Stomach smooth muscle (tissue), 2 donors: ENCODE measurements at regions not wholly inside any gene's neighbourhood (a gene's known extent, or its start where the extent isn't known, plus 50 kb on each side); places are given as distances from the start of the nearest gene placed in this dataset.

Experiments
- H3K27ac ChIP-seq: one replicate; pipeline ENCODE4 v1.7.0; 2013; ENCODE audit warnings: mild to moderate bottlenecking, low read length, inconsistent platforms
- H3K27me3 ChIP-seq, 2 donors: one replicate each; pipeline ENCODE4 v1.7.0; 2013; ENCODE audit warnings: low read length in 2 of 2; ENCODE audit not compliant: insufficient read depth in 2 of 2, control insufficient read depth in 1 of 2
- H3K36me3 ChIP-seq, 2 donors: one replicate each; pipeline ENCODE4 v1.7.0; 2013; ENCODE audit warnings: low read length in 2 of 2; ENCODE audit not compliant: control insufficient read depth in 2 of 2, insufficient read depth in 2 of 2
- H3K4me1 ChIP-seq: one replicate; pipeline ENCODE4 v1.7.0; 2013; ENCODE audit warnings: low read length; ENCODE audit not compliant: control insufficient read depth, insufficient read depth
- H3K4me3 ChIP-seq, 2 donors: one replicate each; pipeline ENCODE4 v1.7.0; 2013; ENCODE audit warnings: low read length in 2 of 2
- H3K9ac ChIP-seq, 2 donors: one replicate each; pipeline ENCODE4 v1.7.0; 2013; ENCODE audit warnings: low read length in 2 of 2, mild to moderate bottlenecking in 1 of 2
- H3K9me3 ChIP-seq, 2 donors: one replicate each; pipeline ENCODE4 v1.7.0; 2013; ENCODE audit warnings: low read length in 2 of 2; ENCODE audit not compliant: control insufficient read depth in 2 of 2
- donor health status: healthy.
- donor health status: Pancreatic carcinoma.

DNA sequence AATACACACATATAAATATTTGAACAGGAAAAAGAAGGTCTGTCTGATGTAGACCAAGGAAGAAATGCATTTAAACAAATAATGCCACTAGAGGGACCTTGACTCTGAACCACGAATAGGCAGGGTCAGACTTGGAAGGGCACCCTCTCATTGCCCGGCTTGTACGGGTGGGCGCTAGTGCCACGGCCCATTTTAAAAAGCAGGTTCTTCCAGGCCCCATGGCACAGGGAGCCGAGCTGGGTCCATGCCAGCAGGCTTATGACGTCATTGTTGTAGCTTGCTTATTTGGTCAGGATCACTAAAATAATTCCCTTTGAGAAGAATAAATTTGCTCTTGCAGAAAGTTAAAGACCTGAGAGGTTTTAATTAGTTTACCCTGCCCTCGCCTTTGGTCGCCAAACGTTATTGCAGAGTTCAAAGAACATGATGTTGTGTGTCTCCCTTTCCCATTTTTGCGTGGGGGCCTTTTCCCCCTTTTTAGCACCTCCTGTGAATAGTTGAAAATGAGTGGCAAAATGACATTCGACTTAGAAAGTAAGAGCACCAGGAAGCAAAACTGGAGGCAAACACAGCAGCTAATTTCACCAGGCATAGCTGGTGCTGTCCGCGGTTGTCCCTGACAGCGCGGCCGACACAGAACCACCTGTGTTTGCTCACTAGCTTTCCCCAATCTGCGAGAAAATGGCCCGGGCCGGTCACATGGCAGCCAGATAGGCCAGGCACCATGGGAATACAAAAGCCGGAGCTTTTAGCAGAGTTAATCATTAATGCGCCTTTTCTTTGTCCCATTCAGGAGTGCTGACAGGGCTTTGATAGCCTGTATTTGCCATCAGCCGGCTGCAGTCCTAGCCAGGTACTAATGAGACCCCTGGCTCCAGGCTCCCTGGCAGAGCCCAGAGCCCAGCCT is 93.8 kb downstream of the FOXA2 start:
- Histone ChIP-seq H3K9ac (no peak overlapping the region), H3K4me1 (no peaks in the 10 kb centered on the region), H3K36me3 (no peaks in the 10 kb centered on the region), H3K9me3 (no peaks in the 10 kb centered on the region), H3K27ac (no peak overlapping the region), H3K27me3 (peaks cover 2 to 4% of the 10 kb centered on the region in 2 donors), H3K4me3 (no peak overlapping the region)

DNA sequence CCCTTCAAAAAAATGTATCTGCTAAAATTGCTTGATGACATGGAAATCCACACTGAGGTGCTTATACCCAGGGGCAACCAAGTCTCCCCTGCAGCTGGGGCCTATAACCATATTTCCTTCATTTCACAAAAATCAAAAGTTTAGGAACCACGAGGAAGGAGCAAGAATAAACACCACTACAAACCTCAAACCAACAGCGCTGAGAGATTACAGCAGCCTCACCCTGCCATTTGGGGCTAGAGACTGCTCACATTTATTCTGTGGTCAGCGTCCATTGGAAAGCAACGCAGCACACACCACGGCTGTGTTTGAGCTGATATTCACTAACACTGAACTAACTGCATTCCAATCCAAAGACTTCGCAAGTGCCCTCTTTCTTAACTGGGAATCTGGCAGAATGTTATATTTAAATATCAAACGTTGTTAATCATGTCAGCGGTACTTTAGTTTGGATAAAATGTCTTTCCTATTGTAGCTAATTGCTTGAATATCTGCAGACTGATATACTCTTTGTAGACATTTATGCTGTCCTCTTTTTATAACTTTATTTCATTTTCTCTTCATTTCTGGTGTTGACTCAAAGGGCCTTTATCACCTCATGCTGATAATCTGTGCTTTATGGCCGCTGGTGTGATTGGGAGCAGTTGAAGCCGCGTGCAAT is 94.6 kb downstream of the FOXA2 start:
- Histone ChIP-seq H3K9ac (no peak overlapping the region), H3K9me3 (no peaks in the 10 kb centered on the region), H3K27ac (no peak overlapping the region), H3K36me3 (no peaks in the 10 kb centered on the region), H3K27me3 (peaks cover 2 to 4% of the 10 kb centered on the region in 2 donors), H3K4me1 (no peaks in the 10 kb centered on the region), H3K4me3 (no peak overlapping the region)

DNA sequence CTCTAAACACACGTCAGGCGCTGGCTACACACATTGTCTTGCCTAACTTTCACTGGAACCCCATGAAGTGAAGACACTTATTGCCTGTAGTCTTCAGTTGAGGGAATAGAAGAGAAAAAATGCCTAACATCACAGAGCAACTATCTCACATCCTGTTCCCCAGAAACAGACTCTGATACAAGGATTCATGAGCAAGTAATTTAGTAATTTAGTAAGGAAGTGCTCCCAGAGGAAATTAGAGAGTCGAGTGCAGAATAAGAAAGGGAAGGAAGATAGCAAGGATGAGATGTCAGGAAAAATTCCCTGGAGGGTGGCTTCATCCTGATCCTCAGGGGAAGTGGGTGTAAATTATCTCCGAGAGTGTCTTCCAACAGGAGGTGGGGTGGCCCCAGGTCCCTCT is 104.0 kb downstream of the FOXA2 start:
- H3K27me3 ChIP-seq, result no peaks in the 10 kb centered on the region
- H3K36me3 ChIP-seq, result no peaks in the 10 kb centered on the region
- no peak overlapping the region for H3K27ac ChIP-seq
- H3K9ac ChIP-seq, result no peak overlapping the region
- no peaks in the 10 kb centered on the region for H3K4me1 ChIP-seq
- no peaks in the 10 kb centered on the region for H3K9me3 ChIP-seq
- H3K4me3 ChIP-seq, result no peak overlapping the region

DNA sequence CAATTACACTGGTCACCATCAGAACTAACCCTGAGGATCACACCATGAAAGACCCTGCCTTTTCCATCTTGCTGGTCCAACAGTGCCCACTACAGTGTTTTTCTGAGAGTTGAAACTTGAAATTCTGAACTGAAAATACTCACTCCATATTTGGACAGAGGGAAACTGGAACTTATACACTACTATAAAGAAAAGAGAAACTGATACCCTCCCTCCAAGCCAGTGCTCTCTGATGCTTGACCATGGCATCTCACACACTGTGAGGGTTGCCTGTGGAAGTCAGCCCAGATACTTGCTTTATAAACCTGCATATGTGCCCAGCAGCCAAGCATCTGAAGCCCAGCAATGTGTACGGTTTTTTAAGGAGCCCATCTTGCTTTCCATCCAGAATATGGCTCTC is 108.7 kb downstream of the FOXA2 start:
- H3K4me3 ChIP-seq, result no peak overlapping the region
- no peaks in the 10 kb centered on the region for H3K4me1 ChIP-seq
- no peak overlapping the region for H3K27ac ChIP-seq
- H3K36me3 ChIP-seq, result no peaks in the 10 kb centered on the region
- H3K9ac ChIP-seq, result no peak overlapping the region
- peaks cover 0 to 2% of the 10 kb centered on the region in 2 donors for H3K27me3 ChIP-seq
- no peaks in the 10 kb centered on the region for H3K9me3 ChIP-seq

DNA sequence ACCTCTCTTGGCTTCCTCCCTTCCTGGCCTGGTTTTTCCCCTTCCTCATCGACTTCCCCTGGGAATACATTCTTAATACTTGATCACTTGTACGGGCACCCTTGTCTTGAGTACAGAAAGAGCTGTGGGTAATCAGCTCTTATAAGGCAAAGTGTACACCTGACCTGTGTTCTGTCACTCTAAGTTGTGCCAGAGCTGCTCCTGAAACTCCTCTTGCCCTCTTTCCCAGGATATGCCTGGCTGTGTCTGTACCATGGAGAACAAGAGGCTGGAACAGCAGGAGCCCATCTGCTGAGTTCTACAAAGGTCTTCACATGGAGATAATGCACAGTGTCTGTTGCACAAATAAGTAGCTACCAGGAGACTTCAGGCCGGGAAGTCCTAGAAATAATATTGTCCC is 110.1 kb downstream of the FOXA2 start:
- Histone ChIP-seq H3K9me3 (no peaks in the 10 kb centered on the region), H3K9ac (no peak overlapping the region), H3K4me3 (no peak overlapping the region), H3K27me3 (peaks cover 0 to 2% of the 10 kb centered on the region in 2 donors), H3K36me3 (no peaks in the 10 kb centered on the region), H3K27ac (no peak overlapping the region), H3K4me1 (no peaks in the 10 kb centered on the region)

DNA sequence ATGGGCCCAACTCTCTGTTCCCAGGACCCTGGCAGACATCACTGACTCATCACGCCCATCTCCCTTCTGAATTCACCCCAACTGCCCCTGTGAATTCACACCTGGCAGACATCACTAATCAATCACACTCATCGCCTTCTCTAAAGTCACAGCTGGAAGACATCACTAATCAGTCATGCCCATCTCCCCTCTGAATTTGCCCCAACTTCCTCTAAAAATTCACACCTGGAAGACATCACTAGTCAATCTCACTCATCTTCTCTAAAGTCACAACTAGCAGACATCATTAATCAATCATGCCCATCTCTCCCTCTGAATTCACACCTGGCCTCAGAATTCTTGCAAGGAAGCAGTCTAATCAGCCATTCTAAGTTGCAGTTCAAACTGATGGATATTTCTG is 111.1 kb downstream of the FOXA2 start:
- Histone ChIP-seq H3K4me3 (no peak overlapping the region), H3K27ac (no peak overlapping the region), H3K9me3 (no peaks in the 10 kb centered on the region), H3K9ac (no peak overlapping the region), H3K4me1 (no peaks in the 10 kb centered on the region), H3K27me3 (peaks cover 0 to 2% of the 10 kb centered on the region in 2 donors), H3K36me3 (no peaks in the 10 kb centered on the region)

DNA sequence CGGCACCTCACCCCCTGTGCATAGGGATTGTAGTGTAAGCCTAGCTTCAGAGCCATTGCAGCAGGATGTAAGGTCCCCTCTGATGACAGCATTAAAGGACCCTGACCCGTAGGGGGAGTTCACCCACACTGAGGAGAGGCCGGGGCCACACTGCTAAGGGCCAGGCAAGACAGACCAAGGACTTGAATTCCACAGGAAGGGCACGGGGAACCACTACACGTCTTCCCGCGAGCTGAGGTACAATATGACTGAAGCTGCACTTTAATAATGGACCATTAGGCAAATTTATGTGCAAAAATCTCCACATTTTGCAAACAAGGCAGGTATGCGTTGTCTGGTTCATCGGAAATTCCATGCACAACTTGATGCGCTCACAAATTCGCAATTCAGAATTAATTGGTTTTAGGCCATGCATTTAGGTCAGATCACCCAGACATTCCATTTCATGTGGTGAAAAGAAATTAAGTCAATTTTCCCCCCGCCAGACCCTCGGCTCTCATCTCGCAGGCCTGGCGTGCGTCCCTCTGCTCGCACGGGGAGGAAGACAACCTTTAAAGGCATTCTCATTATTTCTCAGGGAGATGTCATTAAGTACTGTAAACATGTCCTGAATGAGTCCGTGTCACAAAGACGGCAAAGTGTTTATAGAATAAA is 111.8 kb downstream of the FOXA2 start:
- Histone ChIP-seq H3K27ac (no peak overlapping the region), H3K27me3 (peaks cover 0 to 2% of the 10 kb centered on the region in 2 donors), H3K4me1 (no peaks in the 10 kb centered on the region), H3K9me3 (no peaks in the 10 kb centered on the region), H3K4me3 (no peak overlapping the region), H3K36me3 (no peaks in the 10 kb centered on the region), H3K9ac (no peak overlapping the region)

DNA sequence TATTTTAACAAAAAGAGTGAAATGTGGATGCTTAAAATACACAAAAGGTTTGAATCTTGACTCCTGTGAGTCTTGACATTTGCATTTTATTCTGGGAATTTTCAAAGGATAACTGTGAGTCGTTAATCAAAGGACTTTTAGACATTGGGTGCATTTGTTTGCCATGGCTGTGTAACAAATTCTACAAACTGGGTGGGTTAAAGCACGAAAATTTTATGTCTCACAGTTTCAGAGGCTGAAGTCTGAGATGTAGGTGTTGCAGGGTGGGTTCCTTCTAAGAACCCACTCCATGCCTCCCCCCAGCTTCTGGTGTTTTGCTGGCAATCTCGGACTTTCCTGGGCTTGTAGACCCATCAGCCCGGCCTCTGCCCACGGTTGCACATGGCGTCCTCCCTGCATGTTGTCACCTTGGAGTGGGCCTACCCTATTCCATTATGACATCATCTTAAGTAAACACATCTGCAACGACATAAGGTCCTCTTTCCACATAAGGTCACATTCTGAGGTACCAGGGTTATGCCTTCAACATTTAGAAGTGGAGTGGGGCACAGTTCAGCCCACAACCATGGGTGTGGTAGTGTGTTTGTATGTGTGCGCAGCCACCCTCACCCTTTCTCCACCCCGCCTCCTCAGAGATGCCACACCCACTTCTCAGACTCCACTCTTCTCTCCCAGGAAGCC is 113.1 kb downstream of the FOXA2 start:
- Histone ChIP-seq H3K9ac (no peak overlapping the region), H3K9me3 (no peaks in the 10 kb centered on the region), H3K4me3 (no peak overlapping the region), H3K4me1 (no peaks in the 10 kb centered on the region), H3K36me3 (no peaks in the 10 kb centered on the region), H3K27ac (no peak overlapping the region), H3K27me3 (peaks cover 0 to 2% of the 10 kb centered on the region in 2 donors)

DNA sequence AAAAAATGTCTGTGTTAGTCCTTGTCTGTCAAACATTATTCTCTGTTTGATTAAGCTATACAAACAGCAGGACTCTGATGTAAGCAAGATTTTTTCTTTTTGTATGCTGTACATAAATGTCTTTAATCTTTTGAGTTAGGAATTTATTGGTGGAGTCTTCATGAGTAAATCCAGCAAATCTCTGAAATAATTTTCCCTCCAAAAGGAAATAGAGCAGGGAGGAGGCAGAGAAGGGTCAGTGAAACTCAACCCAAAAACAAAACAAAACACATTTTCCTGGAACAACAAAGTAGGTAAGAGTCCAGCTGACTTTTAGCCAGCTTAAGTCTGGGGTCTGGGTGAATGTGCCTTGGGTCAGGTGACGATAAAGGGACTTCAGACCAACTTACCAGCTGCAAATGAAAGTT is 113.7 kb downstream of the FOXA2 start:
- Histone ChIP-seq H3K36me3 (no peaks in the 10 kb centered on the region), H3K27ac (no peak overlapping the region), H3K9ac (no peak overlapping the region), H3K9me3 (no peaks in the 10 kb centered on the region), H3K27me3 (peaks cover 0 to 3% of the 10 kb centered on the region in 2 donors), H3K4me3 (no peak overlapping the region), H3K4me1 (no peaks in the 10 kb centered on the region)

DNA sequence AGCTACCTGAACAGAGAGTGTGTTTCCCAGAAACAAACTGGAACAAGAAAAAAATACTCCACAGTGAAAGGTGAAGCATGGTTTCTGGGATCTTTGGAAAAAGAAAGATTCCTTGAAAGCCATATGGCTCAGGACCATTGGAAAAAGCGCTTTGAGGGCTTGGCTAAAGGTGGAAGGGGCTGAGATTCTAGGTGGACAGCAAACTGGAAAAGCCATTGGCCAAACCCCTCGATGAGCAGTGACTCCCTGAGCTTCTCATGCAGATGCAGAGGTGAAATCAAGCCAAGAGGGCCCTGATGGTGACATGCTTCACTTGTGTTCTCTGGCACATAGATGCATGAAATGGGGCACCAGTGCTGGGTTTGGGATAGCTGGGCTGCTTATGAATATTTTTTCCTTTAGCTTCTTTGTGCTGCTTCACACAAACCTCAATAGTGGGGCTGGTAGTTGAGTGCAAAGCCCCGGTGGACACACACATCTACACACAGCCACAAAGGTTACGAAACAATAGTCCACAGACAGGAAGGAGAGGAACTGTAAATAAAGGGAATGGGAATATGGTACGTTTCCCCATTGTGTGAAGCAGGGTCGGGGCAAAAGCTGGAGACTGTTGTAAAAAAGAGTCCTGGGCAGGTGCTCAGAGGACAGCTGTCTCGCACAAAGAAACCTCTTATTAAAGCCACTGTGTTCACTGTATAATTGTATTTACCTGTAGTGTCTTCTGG is 117.8 kb downstream of the FOXA2 start:
- no peak overlapping the region for H3K4me3 ChIP-seq
- peaks cover 6% of the 10 kb centered on the region for H3K4me1 ChIP-seq
- no peaks in the 10 kb centered on the region for H3K36me3 ChIP-seq
- no peaks in the 10 kb centered on the region for H3K9me3 ChIP-seq
- H3K9ac ChIP-seq, result no peak overlapping the region
- no peak overlapping the region for H3K27ac ChIP-seq
- H3K27me3 ChIP-seq, result peaks cover 0 to 2% of the 10 kb centered on the region in 2 donors
